ENCODE measurements at regions not wholly inside any gene's neighbourhood (a gene's known extent, or its start where the extent isn't known, plus 50 kb on each side); places are given as distances from the start of the nearest gene placed in this dataset.

DNA sequence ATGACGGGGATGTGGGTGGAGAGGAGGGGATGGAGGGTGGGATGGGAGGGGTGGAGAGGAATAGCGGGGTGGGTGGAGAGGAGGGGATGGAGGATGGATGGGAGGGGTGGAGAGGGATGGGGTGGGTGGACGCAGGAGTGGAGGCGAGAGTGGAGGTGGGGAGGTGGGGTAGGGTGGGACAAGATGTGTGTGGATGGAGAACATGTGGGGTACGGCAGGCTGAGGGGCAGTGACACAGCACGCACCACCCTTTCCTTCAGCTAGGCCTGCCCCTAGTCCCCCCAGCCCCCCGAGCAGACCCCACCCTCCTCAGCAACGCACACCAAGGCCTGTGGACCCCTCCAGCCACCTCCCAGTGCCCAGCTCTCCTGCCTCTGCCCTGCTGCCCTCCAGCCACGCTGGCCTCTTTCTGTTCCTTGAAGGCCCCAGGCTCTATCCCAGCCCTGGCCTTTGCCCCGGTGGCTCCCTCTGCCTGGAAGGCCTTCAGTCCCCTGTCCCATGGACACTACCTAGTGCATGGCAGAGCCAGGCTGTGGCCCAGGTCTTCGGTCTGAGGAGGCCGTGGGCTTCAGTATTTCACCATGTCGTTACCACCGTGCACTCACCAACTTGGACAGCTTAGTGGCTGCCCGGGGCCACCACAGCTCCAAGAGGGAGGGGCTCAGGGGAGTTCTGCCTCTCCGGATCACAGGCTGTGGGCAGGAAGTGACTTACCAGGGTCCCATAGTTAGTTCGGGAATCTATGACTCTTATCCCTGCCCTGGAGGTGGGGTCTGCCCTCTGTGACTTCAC is 78.4 kb upstream of the PMEPA1 start:
- H3K27ac Mint-ChIP-seq, result no peak overlapping the region
- H3K27me3 Mint-ChIP-seq (ENCODE audit: low read depth), result no peaks in the 10 kb centered on the region
- H3K36me3 Mint-ChIP-seq (ENCODE audit: low read depth), result no peaks in the 10 kb centered on the region
- DNase-seq (ENCODE audit: low spot score), result no peak
- H3K4me3 Mint-ChIP-seq, result no peak overlapping the region
- no peaks in the 10 kb centered on the region for H3K9me3 Mint-ChIP-seq
- H3K4me1 Mint-ChIP-seq (ENCODE audit: low read depth), result no peaks in the 10 kb centered on the region

DNA sequence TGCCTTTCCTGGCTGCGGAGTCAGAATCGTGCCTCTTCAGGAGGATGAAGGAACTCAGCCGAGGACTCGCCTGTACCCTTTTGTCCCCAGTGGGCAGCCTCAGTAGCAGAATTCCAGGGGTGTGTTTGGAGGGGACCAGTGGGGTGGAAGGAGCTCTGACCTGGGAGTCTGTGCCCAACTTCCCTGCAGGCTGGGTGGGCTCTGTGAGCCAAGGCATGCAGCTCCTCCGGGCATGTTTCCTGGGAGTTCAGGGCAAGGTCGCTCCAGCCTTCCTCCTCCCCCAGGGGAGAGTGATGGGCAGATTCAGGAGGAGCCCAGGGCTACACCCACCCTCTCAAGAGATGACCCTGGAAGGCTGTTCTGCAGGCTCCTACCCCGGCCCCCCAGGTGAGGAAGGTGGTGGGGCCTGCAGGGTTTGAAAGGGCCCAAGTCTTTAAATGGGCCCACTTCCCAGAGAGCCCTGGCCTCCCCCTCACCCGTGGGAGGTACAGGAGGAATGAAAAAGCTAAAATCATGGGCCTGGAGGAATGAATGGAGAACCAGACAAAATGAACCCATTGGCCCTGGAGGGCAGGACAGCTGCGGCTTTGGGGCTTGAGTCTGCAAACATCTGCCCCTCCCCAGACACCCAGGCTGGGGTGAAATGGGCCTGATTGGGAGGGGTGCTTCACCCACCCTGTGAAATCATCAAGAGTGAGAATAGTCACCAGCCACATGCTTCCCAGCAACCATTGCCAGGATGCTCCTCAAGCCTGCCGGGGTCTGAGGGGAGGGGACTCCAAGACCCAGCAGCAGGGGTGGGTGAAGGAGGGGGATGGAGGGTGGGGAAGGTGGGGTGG is 77.6 kb upstream of the PMEPA1 start:
- no peaks in the 10 kb centered on the region for H3K27me3 Mint-ChIP-seq (ENCODE audit: low read depth)
- no peaks in the 10 kb centered on the region for H3K36me3 Mint-ChIP-seq (ENCODE audit: low read depth)
- no peaks in the 10 kb centered on the region for H3K4me1 Mint-ChIP-seq (ENCODE audit: low read depth)
- no peak overlapping the region for H3K4me3 Mint-ChIP-seq
- no peaks in the 10 kb centered on the region for H3K9me3 Mint-ChIP-seq
- H3K27ac Mint-ChIP-seq, result no peak overlapping the region
- DNase-seq (ENCODE audit: low spot score), result no peak

DNA sequence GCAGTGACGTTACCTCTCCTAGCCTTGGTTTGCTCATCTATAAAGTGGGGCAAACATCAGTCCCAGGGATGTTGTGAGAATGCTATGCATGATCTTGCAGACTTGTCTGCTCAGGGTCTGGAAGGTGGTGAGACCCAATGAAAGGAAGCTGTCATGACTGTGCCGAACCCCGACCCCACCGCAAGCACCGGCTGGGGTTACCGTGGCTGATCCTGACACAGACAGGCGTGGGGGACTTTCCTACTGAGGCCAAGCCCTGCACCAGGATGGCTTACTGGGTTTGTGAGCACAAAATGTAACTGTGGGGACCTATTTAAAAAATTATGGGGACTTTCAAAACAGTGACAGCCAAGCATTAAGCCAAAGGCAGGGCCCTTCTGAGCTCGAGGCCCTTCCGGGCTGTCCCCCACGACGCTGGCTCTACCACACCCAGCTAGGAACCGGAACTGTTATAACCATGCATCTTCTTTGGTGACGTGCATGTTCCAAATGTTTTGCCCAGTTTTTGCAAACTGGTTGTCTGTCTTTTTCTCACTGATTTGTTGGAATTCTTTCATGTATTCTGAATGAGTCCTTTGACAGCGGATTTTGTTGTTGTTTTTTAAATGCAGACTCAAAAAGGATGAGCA is 76.6 kb upstream of the PMEPA1 start:
- Mint-ChIP-seq H3K27me3 (ENCODE audit: low read depth) (no peaks in the 10 kb centered on the region), H3K4me1 (ENCODE audit: low read depth) (no peaks in the 10 kb centered on the region), H3K27ac (no peak overlapping the region), H3K4me3 (no peak overlapping the region), H3K36me3 (ENCODE audit: low read depth) (no peaks in the 10 kb centered on the region), H3K9me3 (no peaks in the 10 kb centered on the region)
- no peak for DNase-seq (ENCODE audit: low spot score)

DNA sequence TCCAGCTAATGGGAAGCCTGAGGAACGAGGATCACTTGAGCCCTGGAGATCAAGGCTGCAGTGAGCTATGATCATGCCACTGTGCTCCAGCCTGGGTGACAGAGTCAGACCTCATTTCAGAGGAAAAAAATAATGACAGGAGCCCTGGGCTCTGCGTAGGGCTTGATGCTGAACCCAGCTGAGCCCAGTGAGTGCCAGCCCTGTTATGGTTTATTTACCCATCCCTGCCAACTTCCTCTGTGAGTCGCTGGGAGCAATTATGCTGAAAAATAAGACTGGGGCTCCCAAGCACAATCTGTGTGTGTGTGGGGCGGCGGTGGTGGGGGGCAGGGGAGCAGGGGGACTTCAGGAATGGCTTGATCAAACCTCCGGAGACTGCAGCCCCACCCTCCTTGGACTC is 75.9 kb upstream of the PMEPA1 start:
- no peak overlapping the region for H3K4me3 Mint-ChIP-seq
- H3K9me3 Mint-ChIP-seq, result no peaks in the 10 kb centered on the region
- DNase-seq (ENCODE audit: low spot score), result no peak
- H3K36me3 Mint-ChIP-seq (ENCODE audit: low read depth), result no peaks in the 10 kb centered on the region
- H3K4me1 Mint-ChIP-seq (ENCODE audit: low read depth), result no peaks in the 10 kb centered on the region
- H3K27me3 Mint-ChIP-seq (ENCODE audit: low read depth), result no peaks in the 10 kb centered on the region
- no peak overlapping the region for H3K27ac Mint-ChIP-seq

- Mint-ChIP-seq H3K4me1 (ENCODE audit: low read depth) (no peaks in the 10 kb centered on the region), H3K27me3 (ENCODE audit: low read depth) (no peaks in the 10 kb centered on the region), H3K9me3 (no peaks in the 10 kb centered on the region), H3K27ac (no peak overlapping the region), H3K36me3 (ENCODE audit: low read depth) (no peaks in the 10 kb centered on the region), H3K4me3 (no peak overlapping the region)
- DNase-seq (ENCODE audit: low spot score), result no peak
Observed at GRCh38 chr20:57785061-57785460, 75.2 kb upstream of the PMEPA1 start.

DNA sequence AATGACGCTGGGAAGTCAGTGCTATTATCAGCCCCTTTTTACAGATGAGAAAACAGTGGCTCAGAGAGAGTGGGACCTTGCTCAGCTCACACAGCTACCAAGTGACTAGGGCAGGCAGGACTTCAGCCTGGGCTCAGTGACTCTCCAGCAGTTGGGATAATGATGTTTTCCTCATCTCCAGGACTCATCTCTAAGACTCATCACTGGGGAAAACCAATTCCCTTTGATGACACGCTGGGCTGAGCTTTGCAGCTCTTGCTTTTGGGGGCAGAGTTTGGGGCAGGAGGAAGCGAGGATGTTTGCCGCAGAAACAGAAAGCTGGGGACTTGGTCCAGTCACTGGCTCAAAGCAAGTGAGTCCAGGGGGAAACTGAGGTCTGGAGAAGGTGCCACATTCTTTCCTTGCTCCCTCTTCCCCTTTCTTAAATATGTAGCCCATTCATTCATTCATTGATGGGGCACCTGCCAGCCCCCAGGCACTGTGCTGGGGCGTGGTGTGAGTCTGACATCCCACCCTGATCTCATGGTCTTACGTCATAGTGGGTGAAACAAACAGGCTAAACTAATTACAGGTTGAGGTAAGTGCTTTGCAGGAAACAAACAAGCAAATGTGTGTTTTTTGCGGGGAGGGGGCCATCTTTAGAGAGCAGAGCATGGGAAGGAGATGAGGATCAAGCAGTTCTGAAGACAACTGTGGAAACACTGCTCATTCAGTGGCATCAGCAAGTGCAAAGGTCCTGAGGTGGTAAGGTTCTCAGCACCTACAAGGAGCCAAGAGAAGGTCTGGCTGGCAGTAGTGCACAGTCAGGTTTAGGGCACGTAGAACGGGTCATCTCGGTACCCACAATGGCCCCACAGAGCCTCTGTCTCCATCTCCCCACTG is 74.4 kb upstream of the PMEPA1 start:
- Mint-ChIP-seq H3K27ac (no peak overlapping the region), H3K9me3 (no peaks in the 10 kb centered on the region), H3K4me1 (ENCODE audit: low read depth) (no peaks in the 10 kb centered on the region), H3K36me3 (ENCODE audit: low read depth) (no peaks in the 10 kb centered on the region), H3K4me3 (no peak overlapping the region), H3K27me3 (ENCODE audit: low read depth) (no peaks in the 10 kb centered on the region)
- DNase-seq (ENCODE audit: low spot score), result no peak

GRCh38 chr20:57783196-57783595 is 73.4 kb upstream of the PMEPA1 start:
- Mint-ChIP-seq H3K9me3 (no peaks in the 10 kb centered on the region), H3K27me3 (ENCODE audit: low read depth) (no peaks in the 10 kb centered on the region), H3K4me1 (ENCODE audit: low read depth) (no peaks in the 10 kb centered on the region), H3K4me3 (no peak overlapping the region), H3K27ac (no peak overlapping the region), H3K36me3 (ENCODE audit: low read depth) (no peaks in the 10 kb centered on the region)
- no peak for DNase-seq (ENCODE audit: low spot score)

DNA sequence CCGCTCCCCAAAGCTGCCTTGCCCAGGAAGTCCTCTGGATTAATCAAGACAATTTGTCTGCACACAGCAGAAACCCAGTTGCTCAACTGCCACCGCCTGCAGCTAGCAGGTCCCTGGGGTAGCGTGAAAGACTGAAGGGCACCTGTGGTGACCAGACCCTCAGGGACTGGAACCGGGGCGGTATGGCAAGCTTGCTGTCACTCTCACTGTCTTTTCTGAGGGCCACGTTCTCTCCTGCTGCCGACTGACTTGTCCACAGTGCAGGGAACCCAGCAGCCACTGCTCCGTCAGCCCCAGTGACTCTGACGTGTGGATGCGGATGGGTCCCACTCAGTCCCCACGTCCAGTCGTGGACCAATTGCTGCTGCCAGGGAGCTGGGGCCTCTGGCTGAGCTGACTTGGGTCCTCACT is 72.8 kb upstream of the PMEPA1 start:
- H3K4me3 Mint-ChIP-seq, result no peak overlapping the region
- H3K27me3 Mint-ChIP-seq (ENCODE audit: low read depth), result no peaks in the 10 kb centered on the region
- no peak overlapping the region for H3K27ac Mint-ChIP-seq
- no peaks in the 10 kb centered on the region for H3K4me1 Mint-ChIP-seq (ENCODE audit: low read depth)
- H3K9me3 Mint-ChIP-seq, result no peaks in the 10 kb centered on the region
- no peaks in the 10 kb centered on the region for H3K36me3 Mint-ChIP-seq (ENCODE audit: low read depth)
- no peak for DNase-seq (ENCODE audit: low spot score)

GRCh38 chr20:57781901-57782300 is 72.1 kb upstream of the PMEPA1 start:
- Mint-ChIP-seq H3K27me3 (ENCODE audit: low read depth) (no peaks in the 10 kb centered on the region), H3K4me1 (ENCODE audit: low read depth) (no peaks in the 10 kb centered on the region), H3K36me3 (ENCODE audit: low read depth) (no peaks in the 10 kb centered on the region), H3K4me3 (no peak overlapping the region), H3K9me3 (no peaks in the 10 kb centered on the region), H3K27ac (no peak overlapping the region)
- no peak for DNase-seq (ENCODE audit: low spot score)

DNA sequence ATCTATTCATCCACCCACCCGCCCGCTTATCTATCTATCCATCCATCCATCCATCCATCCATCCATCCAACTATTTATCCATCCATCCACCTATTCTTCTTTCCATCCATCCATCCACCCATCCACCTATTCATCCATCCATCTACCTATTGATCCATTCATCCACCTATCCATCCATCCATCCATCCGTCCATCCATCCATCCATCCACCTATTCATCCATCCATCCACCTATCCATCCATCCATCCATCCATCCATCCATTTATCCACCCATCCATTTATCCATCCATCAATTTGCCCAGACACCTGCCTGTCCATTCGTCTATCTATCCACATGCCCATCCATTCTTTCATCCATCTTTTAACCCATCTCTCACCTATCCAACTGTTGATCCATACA is 71.1 kb upstream of the PMEPA1 start:
- DNase-seq (ENCODE audit: low spot score), result no peak
- Mint-ChIP-seq H3K9me3 (no peaks in the 10 kb centered on the region), H3K27me3 (ENCODE audit: low read depth) (peaks cover 3% of the 10 kb centered on the region), H3K36me3 (ENCODE audit: low read depth) (no peaks in the 10 kb centered on the region), H3K4me3 (no peak overlapping the region), H3K4me1 (ENCODE audit: low read depth) (no peaks in the 10 kb centered on the region), H3K27ac (no peak overlapping the region)

DNA sequence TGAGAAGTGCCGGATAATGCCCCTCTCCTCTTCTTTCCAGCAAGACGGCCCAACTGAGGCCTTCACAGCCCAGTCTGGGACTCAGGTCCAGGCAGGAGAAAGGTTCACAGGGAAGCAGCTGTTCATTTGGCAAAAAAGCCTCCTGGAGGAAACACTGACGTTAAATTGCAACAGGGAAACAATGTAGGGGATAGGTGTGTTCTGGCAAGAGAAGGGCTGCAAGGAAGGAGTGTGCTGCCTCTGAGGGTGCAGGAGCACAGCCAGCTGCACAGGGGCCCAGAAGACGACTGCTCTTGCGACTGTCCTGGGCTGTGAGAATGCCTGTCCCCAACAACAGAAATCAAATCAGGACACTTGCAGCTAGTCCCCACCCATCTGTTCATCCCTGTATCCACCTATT is 70.6 kb upstream of the PMEPA1 start:
- Mint-ChIP-seq H3K4me3 (no peak overlapping the region), H3K9me3 (no peaks in the 10 kb centered on the region), H3K27ac (no peak overlapping the region), H3K27me3 (ENCODE audit: low read depth) (peaks cover 3% of the 10 kb centered on the region), H3K36me3 (ENCODE audit: low read depth) (no peaks in the 10 kb centered on the region), H3K4me1 (ENCODE audit: low read depth) (no peaks in the 10 kb centered on the region)
- DNase-seq (ENCODE audit: low spot score), result no peak

DNA sequence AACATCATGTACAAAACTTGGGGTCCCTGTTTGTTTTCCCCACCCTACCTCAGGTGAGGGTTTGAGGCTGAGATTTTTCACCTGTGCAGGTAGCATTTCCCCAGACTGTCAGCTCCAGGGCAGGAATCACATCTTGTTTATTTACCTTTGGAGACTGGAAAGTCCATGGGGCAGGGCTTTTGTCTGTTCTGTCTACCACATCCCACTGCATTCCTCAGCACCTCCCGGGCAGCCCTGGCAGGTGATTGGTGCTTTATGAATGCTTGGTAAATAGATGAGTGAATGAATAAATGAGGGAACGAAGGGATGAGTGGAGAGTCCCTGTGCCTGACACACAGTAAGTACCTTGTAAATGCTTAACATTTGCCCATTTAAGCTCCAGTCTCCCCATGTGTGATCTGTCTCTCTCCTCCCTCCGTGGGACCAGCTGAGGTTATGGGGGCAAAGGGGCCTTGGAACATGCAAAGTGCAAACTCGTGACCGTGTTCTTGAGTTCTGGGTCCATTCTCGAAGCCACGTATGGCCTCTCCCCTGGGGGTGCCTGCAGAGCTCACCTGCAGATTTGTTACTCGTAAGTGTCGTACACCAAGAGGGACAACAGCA is 69.7 kb upstream of the PMEPA1 start:
- H3K27me3 Mint-ChIP-seq (ENCODE audit: low read depth), result peaks cover 3% of the 10 kb centered on the region
- H3K4me1 Mint-ChIP-seq (ENCODE audit: low read depth), result no peaks in the 10 kb centered on the region
- no peak overlapping the region for H3K4me3 Mint-ChIP-seq
- no peak overlapping the region for H3K27ac Mint-ChIP-seq
- no peaks in the 10 kb centered on the region for H3K36me3 Mint-ChIP-seq (ENCODE audit: low read depth)
- no peak for DNase-seq (ENCODE audit: low spot score)
- H3K9me3 Mint-ChIP-seq, result no peaks in the 10 kb centered on the region

- H3K9me3 Mint-ChIP-seq, result no peaks in the 10 kb centered on the region
- no peak for DNase-seq (ENCODE audit: low spot score)
- no peak overlapping the region for H3K27ac Mint-ChIP-seq
- peaks cover 3% of the 10 kb centered on the region for H3K27me3 Mint-ChIP-seq (ENCODE audit: low read depth)
- H3K4me1 Mint-ChIP-seq (ENCODE audit: low read depth), result peaks cover 2% of the 10 kb centered on the region
- no peaks in the 10 kb centered on the region for H3K36me3 Mint-ChIP-seq (ENCODE audit: low read depth)
- H3K4me3 Mint-ChIP-seq, result no peak overlapping the region
Observed at GRCh38 chr20:57777911-57778310, 68.1 kb upstream of the PMEPA1 start.

All from T-helper 2 cell treated with Interferon-gamma antibody and Interleukin-4, amounts not matched to agents 5 μg/mL and 100 μg/mL, for 36 hours (primary cell).